ENCODE measurements at regions not wholly inside any gene's neighbourhood (a gene's known extent, or its start where the extent isn't known, plus 50 kb on each side); places are given as distances from the start of the nearest gene placed in this dataset.

DNA sequence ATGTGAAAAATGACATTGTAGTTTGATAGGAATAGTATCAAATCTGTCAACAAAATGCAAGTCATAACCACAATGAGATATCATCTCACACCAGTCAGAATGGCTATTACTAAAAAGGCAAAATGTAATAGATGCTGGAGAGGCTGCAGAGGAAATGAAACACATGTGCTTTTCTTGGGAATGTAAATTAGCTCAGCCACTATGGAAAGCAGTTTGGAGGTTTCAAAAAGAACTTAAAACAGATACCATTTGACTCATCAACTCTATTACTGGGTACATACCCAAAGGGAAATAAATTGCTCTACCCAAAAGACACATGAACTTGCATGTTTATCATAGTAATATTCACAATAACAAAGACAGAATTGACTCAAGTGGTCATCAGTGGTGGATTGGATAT, 572.6 kb downstream of the TRIB2 start:
- no peak for TF ChIP-seq SUZ12 (IDR thresholded peaks at IDR 0.05; ENCODE audit: extremely low read depth, insufficient read depth, insufficient read length)
- TF ChIP-seq ZNF274 (IDR thresholded peaks at IDR 0.05; ENCODE audit: low read depth, low read length) = no peak

All from NT2/D1 (cell line).